ENCODE measurements at regions not wholly inside any gene's neighbourhood (a gene's known extent, or its start where the extent isn't known, plus 50 kb on each side); places are given as distances from the start of the nearest gene placed in this dataset.

DNA sequence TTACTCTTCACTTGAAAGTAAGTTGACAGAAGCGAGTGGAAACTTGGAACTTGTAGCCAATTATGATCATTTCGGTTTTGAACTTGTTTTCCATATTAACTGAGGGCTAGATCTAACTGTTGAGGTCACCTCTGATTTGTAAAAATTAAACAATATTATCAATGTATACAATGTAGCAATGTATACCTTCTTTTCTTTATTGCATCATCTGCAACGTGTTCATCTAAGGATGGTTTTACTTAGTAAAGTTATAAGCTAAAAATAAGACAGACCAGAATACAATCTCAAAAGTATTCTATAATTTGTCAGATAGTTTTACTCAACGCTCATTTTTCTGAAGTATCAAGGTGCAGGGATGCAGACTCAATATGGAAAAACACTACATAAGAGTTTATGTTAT, 435.0 kb upstream of the TNP1 start:
- TF ChIP-seq EZH2 (IDR thresholded peaks at IDR 0.05; ENCODE audit: insufficient read depth, low read length) = no peak
- TF ChIP-seq, protein P1, sequence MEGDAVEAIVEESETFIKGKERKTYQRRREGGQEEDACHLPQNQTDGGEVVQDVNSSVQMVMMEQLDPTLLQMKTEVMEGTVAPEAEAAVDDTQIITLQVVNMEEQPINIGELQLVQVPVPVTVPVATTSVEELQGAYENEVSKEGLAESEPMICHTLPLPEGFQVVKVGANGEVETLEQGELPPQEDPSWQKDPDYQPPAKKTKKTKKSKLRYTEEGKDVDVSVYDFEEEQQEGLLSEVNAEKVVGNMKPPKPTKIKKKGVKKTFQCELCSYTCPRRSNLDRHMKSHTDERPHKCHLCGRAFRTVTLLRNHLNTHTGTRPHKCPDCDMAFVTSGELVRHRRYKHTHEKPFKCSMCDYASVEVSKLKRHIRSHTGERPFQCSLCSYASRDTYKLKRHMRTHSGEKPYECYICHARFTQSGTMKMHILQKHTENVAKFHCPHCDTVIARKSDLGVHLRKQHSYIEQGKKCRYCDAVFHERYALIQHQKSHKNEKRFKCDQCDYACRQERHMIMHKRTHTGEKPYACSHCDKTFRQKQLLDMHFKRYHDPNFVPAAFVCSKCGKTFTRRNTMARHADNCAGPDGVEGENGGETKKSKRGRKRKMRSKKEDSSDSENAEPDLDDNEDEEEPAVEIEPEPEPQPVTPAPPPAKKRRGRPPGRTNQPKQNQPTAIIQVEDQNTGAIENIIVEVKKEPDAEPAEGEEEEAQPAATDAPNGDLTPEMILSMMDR (IDR thresholded peaks at IDR 0.05; ENCODE audit: insufficient read depth, low read depth, low read length) = no peak
- H3K27me3 Mint-ChIP-seq (ENCODE audit: low read depth, unreplicated experiment) = no peaks in the 10 kb centered on the region
- H3K36me3 Mint-ChIP-seq (ENCODE audit: low read depth, unreplicated experiment) = no peaks in the 10 kb centered on the region
- Histone ChIP-seq H3K9me3 (ENCODE audit: insufficient read depth, low read depth, low read length) (no peaks in the 10 kb centered on the region), H4K20me1 (ENCODE audit: insufficient read depth, low read length) (no peaks in the 10 kb centered on the region), H3K4me3 (ENCODE audit: insufficient read depth, low read depth, low read length) (no peak overlapping the region), H3K27ac (ENCODE audit: low read depth, low read length) (no peak overlapping the region), H3K27me3 (ENCODE audit: insufficient read depth, low read length) (no peaks in the 10 kb centered on the region), H3K4me1 (ENCODE audit: insufficient read depth, low read length) (no peaks in the 10 kb centered on the region), H3K9ac (ENCODE audit: low read length) (no peak overlapping the region), H3K4me2 (ENCODE audit: low read length) (no peak overlapping the region), H3K36me3 (ENCODE audit: insufficient read depth, low read length) (no peaks in the 10 kb centered on the region), H3K79me2 (ENCODE audit: insufficient read depth, low read length) (no peaks in the 10 kb centered on the region), H2AFZ (ENCODE audit: low read depth, low read length) (no peak overlapping the region)
- FAIRE-seq = no peak
- H3K9me3 Mint-ChIP-seq (ENCODE audit: unreplicated experiment) = peaks cover 5% of the 10 kb centered on the region
- no peak overlapping the region for H3K27ac Mint-ChIP-seq (ENCODE audit: unreplicated experiment)
- H3K4me1 Mint-ChIP-seq (ENCODE audit: low read depth, unreplicated experiment) = peaks cover 6% of the 10 kb centered on the region
- no peak for DNase-seq (ENCODE audit: low read depth)
- H3K4me3 Mint-ChIP-seq (ENCODE audit: unreplicated experiment) = no peak overlapping the region

DNA sequence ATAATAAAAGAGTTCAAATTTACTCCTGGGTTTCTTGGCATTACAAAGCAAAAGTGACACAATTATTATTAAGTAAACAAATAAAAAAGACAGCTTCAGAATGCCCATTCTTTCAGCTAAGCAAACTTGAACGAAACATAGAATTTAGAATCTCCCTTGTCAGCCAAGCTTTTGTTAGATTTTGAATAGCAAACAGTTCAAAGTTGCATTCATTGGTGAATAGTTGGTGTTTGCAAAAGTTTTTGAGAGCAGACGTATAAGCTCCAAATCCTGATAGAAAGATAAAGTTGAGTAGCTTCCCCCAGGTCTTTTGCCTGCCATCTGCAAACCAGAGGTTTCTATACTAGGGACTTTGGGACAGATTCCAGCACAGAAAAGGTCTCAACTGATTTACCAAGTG, 434.3 kb upstream of the TNP1 start:
- Histone ChIP-seq H3K4me2 (ENCODE audit: low read length) (no peak overlapping the region), H3K79me2 (ENCODE audit: insufficient read depth, low read length) (no peaks in the 10 kb centered on the region), H3K9me3 (ENCODE audit: insufficient read depth, low read depth, low read length) (no peaks in the 10 kb centered on the region), H3K4me1 (ENCODE audit: insufficient read depth, low read length) (no peaks in the 10 kb centered on the region), H3K27ac (ENCODE audit: low read depth, low read length) (no peak overlapping the region), H4K20me1 (ENCODE audit: insufficient read depth, low read length) (no peaks in the 10 kb centered on the region), H3K9ac (ENCODE audit: low read length) (no peak overlapping the region), H3K27me3 (ENCODE audit: insufficient read depth, low read length) (no peaks in the 10 kb centered on the region), H3K4me3 (ENCODE audit: insufficient read depth, low read depth, low read length) (no peak overlapping the region), H2AFZ (ENCODE audit: low read depth, low read length) (no peak overlapping the region), H3K36me3 (ENCODE audit: insufficient read depth, low read length) (no peaks in the 10 kb centered on the region)
- FAIRE-seq (no peak), DNase-seq (ENCODE audit: low read depth) (no peak)
- Mint-ChIP-seq H3K27ac (ENCODE audit: unreplicated experiment) (no peak overlapping the region), H3K36me3 (ENCODE audit: low read depth, unreplicated experiment) (no peaks in the 10 kb centered on the region), H3K9me3 (ENCODE audit: unreplicated experiment) (peaks cover 5% of the 10 kb centered on the region), H3K27me3 (ENCODE audit: low read depth, unreplicated experiment) (no peaks in the 10 kb centered on the region), H3K4me1 (ENCODE audit: low read depth, unreplicated experiment) (peaks cover 6% of the 10 kb centered on the region), H3K4me3 (ENCODE audit: unreplicated experiment) (no peak overlapping the region)
- no peak for TF ChIP-seq EZH2 (IDR thresholded peaks at IDR 0.05; ENCODE audit: insufficient read depth, low read length)
- TF ChIP-seq, protein P1 (IDR thresholded peaks at IDR 0.05; ENCODE audit: insufficient read depth, low read depth, low read length) = no peak

DNA sequence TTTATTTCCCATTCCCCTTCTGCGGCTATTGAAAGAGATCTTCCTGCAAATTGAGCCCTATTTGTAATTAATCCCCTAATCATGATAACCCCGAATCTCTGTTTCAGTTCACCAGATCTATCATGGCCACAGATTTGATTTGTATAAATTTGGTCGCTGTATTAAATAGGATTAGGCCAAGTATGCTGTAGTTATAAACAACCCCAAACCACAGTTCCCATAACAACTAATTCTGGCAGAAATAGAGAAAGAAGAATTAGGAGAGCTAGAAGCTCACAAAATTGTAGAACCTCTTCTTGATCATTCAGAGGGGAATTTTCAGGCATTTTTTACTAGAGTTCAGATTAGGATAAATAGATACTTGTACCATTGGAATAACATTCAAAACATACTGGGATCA, 433.7 kb upstream of the TNP1 start:
- peak; percentile 33 for DNase-seq (ENCODE audit: low read depth)
- Histone ChIP-seq H3K9ac (ENCODE audit: low read length) (no peak overlapping the region), H3K27me3 (ENCODE audit: insufficient read depth, low read length) (no peaks in the 10 kb centered on the region), H3K4me3 (ENCODE audit: insufficient read depth, low read depth, low read length) (no peak overlapping the region), H2AFZ (ENCODE audit: low read depth, low read length) (no peak overlapping the region), H3K36me3 (ENCODE audit: insufficient read depth, low read length) (no peaks in the 10 kb centered on the region), H4K20me1 (ENCODE audit: insufficient read depth, low read length) (no peaks in the 10 kb centered on the region), H3K4me2 (ENCODE audit: low read length) (no peak overlapping the region), H3K27ac (ENCODE audit: low read depth, low read length) (no peak overlapping the region), H3K79me2 (ENCODE audit: insufficient read depth, low read length) (no peaks in the 10 kb centered on the region), H3K9me3 (ENCODE audit: insufficient read depth, low read depth, low read length) (no peaks in the 10 kb centered on the region), H3K4me1 (ENCODE audit: insufficient read depth, low read length) (no peaks in the 10 kb centered on the region)
- H3K36me3 Mint-ChIP-seq (ENCODE audit: low read depth, unreplicated experiment) = no peaks in the 10 kb centered on the region
- FAIRE-seq = no peak
- H3K9me3 Mint-ChIP-seq (ENCODE audit: unreplicated experiment) = peaks cover 5% of the 10 kb centered on the region
- no peak for TF ChIP-seq EZH2 (IDR thresholded peaks at IDR 0.05; ENCODE audit: insufficient read depth, low read length)
- no peak overlapping the region for H3K4me3 Mint-ChIP-seq (ENCODE audit: unreplicated experiment)
- no peak overlapping the region for H3K27ac Mint-ChIP-seq (ENCODE audit: unreplicated experiment)
- H3K27me3 Mint-ChIP-seq (ENCODE audit: low read depth, unreplicated experiment) = no peaks in the 10 kb centered on the region
- peaks cover 5% of the 10 kb centered on the region for H3K4me1 Mint-ChIP-seq (ENCODE audit: low read depth, unreplicated experiment)
